ENCODE measurements at regions not wholly inside any gene's neighbourhood (a gene's known extent, or its start where the extent isn't known, plus 50 kb on each side); places are given as distances from the start of the nearest gene placed in this dataset.

- BruUV-seq (replicated peaks), result no TSS peak
- TF ChIP-seq NR0B2 (CRISPR knock-in tag; IDR thresholded peaks at IDR 0.05) (no peak), ZNF256 (CRISPR knock-in tag; conservative IDR thresholded peaks at IDR 0.05) (no peak), ZNF574 (CRISPR knock-in tag; IDR thresholded peaks at IDR 0.05) (no peak), NFIB (CRISPR knock-in tag; IDR thresholded peaks at IDR 0.05; ENCODE audit: borderline replicate concordance) (no peak), ZBTB34 (CRISPR knock-in tag; IDR thresholded peaks at IDR 0.05) (no peak), ZKSCAN1 (IDR thresholded peaks at IDR 0.05; ENCODE audit: low read length) (no peak), IKZF4 (CRISPR knock-in tag; IDR thresholded peaks at IDR 0.05; ENCODE audit: borderline replicate concordance, low read depth, not compliant biosample characterization) (no peak), ZNF790 (CRISPR knock-in tag; IDR thresholded peaks at IDR 0.05; ENCODE audit: borderline replicate concordance) (no peak), ZMAT3 (CRISPR knock-in tag; conservative IDR thresholded peaks at IDR 0.05) (no peak), ZNF724P (CRISPR knock-in tag; IDR thresholded peaks at IDR 0.05; ENCODE audit: borderline replicate concordance) (no peak), HDAC2 (CRISPR knock-in tag; IDR thresholded peaks at IDR 0.05) (no peak), GTF2F1 (IDR thresholded peaks at IDR 0.05; ENCODE audit: low read length) (no peak), JUND (CRISPR knock-in tag; IDR thresholded peaks at IDR 0.05) (no peak), ZNF432 (CRISPR knock-in tag; IDR thresholded peaks at IDR 0.05; ENCODE audit: borderline replicate concordance) (no peak), ZSCAN20 (CRISPR knock-in tag; IDR thresholded peaks at IDR 0.05; ENCODE audit: borderline replicate concordance) (no peak), NR1H2 (CRISPR knock-in tag; IDR thresholded peaks at IDR 0.05; ENCODE audit: borderline replicate concordance, low read depth) (no peak), RBAK (CRISPR knock-in tag; IDR thresholded peaks at IDR 0.05) (no peak), KLF12 (CRISPR knock-in tag; IDR thresholded peaks at IDR 0.05; ENCODE audit: borderline replicate concordance) (no peak), NR2C2 (CRISPR knock-in tag; IDR thresholded peaks at IDR 0.05; ENCODE audit: borderline replicate concordance) (no peak)
These were observed 101.6 kb upstream of the CEP162 start for GRCh38 chr6:84329077-84329476.

More at GRCh38 chr6:84329077-84329476, 101.6 kb upstream of the CEP162 start:
- 22% methylated on average over 3 of the region's 3 CpGs for WGBS (ENCODE audit: low lambda C conversion rate)
- ChIA-PET POLR2A (no interaction called here), CTCF (ENCODE audit: low intra/inter-chr PET ratio, low total read pairs) (no interaction called here)
- no peak for DNase-seq (ENCODE audit: low spot score)
- ATAC-seq, result no peak
- no peak overlapping the region for H3K4me3 ChIP-seq (replicated peaks in 1 of 3; ENCODE audit: insufficient read depth in 1 of 3, low read depth in 2 of 3, low read length in 3 of 3)
- no peaks in the 10 kb centered on the region for H3K36me3 ChIP-seq (replicated peaks in 1 of 2; ENCODE audit: control insufficient read depth in 1 of 2, insufficient read depth in 2 of 2, low read length in 2 of 2)
- in situ Hi-C loops (cut with HindIII; ENCODE audit: extremely low pct_ligation_motif_present, low pct_unique_long_range_greater_than_20kb), result no loop called here
- no peaks in the 10 kb centered on the region for H3K27me3 ChIP-seq (ENCODE audit: control insufficient read depth in 1 of 2, insufficient read depth in 2 of 2, low read length in 2 of 2)
- intact Hi-C loops (cut with micrococcal nuclease; ENCODE audit: unreplicated experiment), result no loop called here
- no peaks in the 10 kb centered on the region for H3K4me1 ChIP-seq (ENCODE audit: insufficient read depth, low read length)
- no peak overlapping the region for H3K27ac ChIP-seq (ENCODE audit: extremely low read length, insufficient read depth, low read length)
- H4K20me1 ChIP-seq (ENCODE audit: insufficient read depth, low read length), result no peaks in the 10 kb centered on the region
- no peak overlapping the region for H3K9ac ChIP-seq (ENCODE audit: insufficient read depth, low read depth, low read length)
- no peaks in the 10 kb centered on the region for H3K79me2 ChIP-seq (ENCODE audit: insufficient read depth, low read length)
- no peak overlapping the region for H2AFZ ChIP-seq (ENCODE audit: low read length)
- no peaks in the 10 kb centered on the region for H3K9me3 ChIP-seq (ENCODE audit: low read length)
- no peak overlapping the region for H3K4me2 ChIP-seq (ENCODE audit: low read depth, low read length)
- FAIRE-seq, result no peak
